GM23338 (cell line): ENCODE measurements at regions not wholly inside any gene's neighbourhood (a gene's known extent, or its start where the extent isn't known, plus 50 kb on each side); places are given as distances from the start of the nearest gene placed in this dataset.

Experiments
- ATAC-seq: fragments of 200-7000 bp; cut with Tn5 transposase; 3 replicates; pipeline ENCODE4 v1.9.1; 2020
- DNase-seq: peaks from one replicate; pipeline ENCODE4 v3.0.0-alpha.2; 2015; ENCODE audit warnings: low spot score
- H2AFZ ChIP-seq: fragments of 200-600 bp; sonication (generic); 2 replicates; pipeline ENCODE4 v1.8.0; 2016; ENCODE audit warnings: antibody characterized with exemption, mild to moderate bottlenecking, moderate library complexity
- H3F3A ChIP-seq: fragments of 200-600 bp; sonication (generic); replicated peaks from 2 replicates; pipeline ENCODE4 v1.8.0; 2017; ENCODE audit warnings: antibody characterized with exemption, mixed run types, low read depth
- H3K27ac ChIP-seq: fragments of 200-600 bp; sonication (generic); 2 replicates; pipeline ENCODE4 v1.6.1; 2016; ENCODE audit warnings: low read depth
- H3K27me3 ChIP-seq: fragments of 200-600 bp; sonication (generic); 2 replicates; pipeline ENCODE4 v1.8.0; 2016; ENCODE audit warnings: mild to moderate bottlenecking, mixed run types, moderate library complexity; ENCODE audit not compliant: insufficient read depth
- H3K36me3 ChIP-seq: fragments of 200-600 bp; sonication (generic); 2 replicates; pipeline ENCODE4 v1.8.0; 2016; ENCODE audit warnings: mild to moderate bottlenecking; ENCODE audit not compliant: insufficient read depth
- H3K4me1 ChIP-seq: fragments of 200-600 bp; sonication (generic); 2 replicates; pipeline ENCODE4 v1.8.0; 2016; ENCODE audit warnings: mild to moderate bottlenecking, moderate library complexity; ENCODE audit not compliant: insufficient read depth
- H3K4me2 ChIP-seq: fragments of 200-600 bp; sonication (generic); 2 replicates; pipeline ENCODE4 v1.7.1; 2017; ENCODE audit warnings: mixed run types
- H3K4me3 ChIP-seq: fragments of 200-600 bp; sonication (generic); 2 replicates; pipeline ENCODE4 v1.6.1; 2016; ENCODE audit warnings: mixed run types
- H3K79me2 ChIP-seq: fragments of 200-600 bp; sonication (generic); replicated peaks from 2 replicates; pipeline ENCODE4 v1.8.0; 2017; ENCODE audit warnings: mild to moderate bottlenecking; ENCODE audit not compliant: insufficient read depth
- H3K9me2 ChIP-seq: fragments of 200-600 bp; sonication (generic); 2 replicates; pipeline ENCODE4 v1.8.0; 2017; ENCODE audit not compliant: insufficient read depth
- H4K20me1 ChIP-seq: fragments of 200-600 bp; sonication (generic); replicated peaks from 2 replicates; pipeline ENCODE4 v1.8.0; 2017; ENCODE audit warnings: mild to moderate bottlenecking; ENCODE audit not compliant: insufficient read depth
- H3K27ac Mint-ChIP-seq: 2 replicates; pipeline ENCODE4 v1.8.0; 2020; ENCODE audit warnings: inconsistent platforms, mild to moderate bottlenecking, moderate library complexity, mixed read lengths
- H3K27me3 Mint-ChIP-seq: 3 replicates; pipeline ENCODE4 v1.8.0; 2022; ENCODE audit warnings: low read depth, mild to moderate bottlenecking, moderate library complexity, mixed read lengths, inconsistent platforms; ENCODE audit not compliant: insufficient read depth, poor library complexity
- H3K36me3 Mint-ChIP-seq: 3 replicates; pipeline ENCODE4 v1.8.0; 2021; ENCODE audit warnings: low read depth, mild to moderate bottlenecking, inconsistent platforms, moderate library complexity, mixed read lengths
- H3K4me1 Mint-ChIP-seq: 3 replicates; pipeline ENCODE4 v1.8.0; 2020; ENCODE audit warnings: mild to moderate bottlenecking, inconsistent platforms, mixed read lengths
- H3K4me3 Mint-ChIP-seq: 3 replicates; pipeline ENCODE4 v1.8.0; 2021; ENCODE audit warnings: moderate library complexity, mild to moderate bottlenecking, inconsistent platforms, mixed read lengths
- H3K9me3 Mint-ChIP-seq: 3 replicates; pipeline ENCODE4 v1.8.0; 2020; ENCODE audit warnings: moderate library complexity, mild to moderate bottlenecking, inconsistent platforms, mixed read lengths
- EZH2 ChIP-seq: fragments of 200-600 bp; sonication (generic); IDR thresholded peaks from one replicate; pipeline ENCODE4 v1.8.0; 2017; ENCODE audit warnings: antibody characterized with exemption, mild to moderate bottlenecking, low read depth; ENCODE audit not compliant: unreplicated experiment
- NANOG ChIP-seq: IDR thresholded peaks from 2 replicates; pipeline ENCODE4 v1.6.1; 2016; ENCODE audit warnings: antibody characterized with exemption, borderline replicate concordance
- STAT1 ChIP-seq: IDR thresholded peaks from one replicate; pipeline ENCODE4 v1.6.1; 2016; ENCODE audit warnings: antibody characterized with exemption; ENCODE audit not compliant: unreplicated experiment
- ZNF331 ChIP-seq: fragments of 250-450 bp; sonication (Bioruptor Pico); IDR thresholded peaks from 2 replicates; pipeline ENCODE4 v1.5.0; 2020; ENCODE audit warnings: low read depth, mild to moderate bottlenecking, moderate library complexity
- TF ChIP-seq, protein P1 (sequence below), 2 experiments: fragments of 200-600 bp in 1 of 2; sonication (generic) in 1 of 2; conservative IDR thresholded peaks; 2 replicates each; pipeline versions ENCODE4 v1.5.1 to v1.6.1; 2016 to 2017; ENCODE audit warnings: antibody characterized with exemption in 2 of 2, low read depth in 2 of 2, mild to moderate bottlenecking in 2 of 2, moderate library complexity in 1 of 2

- peak overlapping the region; percentile 38 for H3K4me2 ChIP-seq
- no peaks in the 10 kb centered on the region for H3K27me3 ChIP-seq
- no peak overlapping the region for H3K27ac ChIP-seq
- TF ChIP-seq NANOG: no peak
- TF ChIP-seq, protein P1, sequence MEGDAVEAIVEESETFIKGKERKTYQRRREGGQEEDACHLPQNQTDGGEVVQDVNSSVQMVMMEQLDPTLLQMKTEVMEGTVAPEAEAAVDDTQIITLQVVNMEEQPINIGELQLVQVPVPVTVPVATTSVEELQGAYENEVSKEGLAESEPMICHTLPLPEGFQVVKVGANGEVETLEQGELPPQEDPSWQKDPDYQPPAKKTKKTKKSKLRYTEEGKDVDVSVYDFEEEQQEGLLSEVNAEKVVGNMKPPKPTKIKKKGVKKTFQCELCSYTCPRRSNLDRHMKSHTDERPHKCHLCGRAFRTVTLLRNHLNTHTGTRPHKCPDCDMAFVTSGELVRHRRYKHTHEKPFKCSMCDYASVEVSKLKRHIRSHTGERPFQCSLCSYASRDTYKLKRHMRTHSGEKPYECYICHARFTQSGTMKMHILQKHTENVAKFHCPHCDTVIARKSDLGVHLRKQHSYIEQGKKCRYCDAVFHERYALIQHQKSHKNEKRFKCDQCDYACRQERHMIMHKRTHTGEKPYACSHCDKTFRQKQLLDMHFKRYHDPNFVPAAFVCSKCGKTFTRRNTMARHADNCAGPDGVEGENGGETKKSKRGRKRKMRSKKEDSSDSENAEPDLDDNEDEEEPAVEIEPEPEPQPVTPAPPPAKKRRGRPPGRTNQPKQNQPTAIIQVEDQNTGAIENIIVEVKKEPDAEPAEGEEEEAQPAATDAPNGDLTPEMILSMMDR (conservative IDR thresholded peaks at IDR 0.05; ENCODE audit: low read depth in 2 of 2): peak in 1 of 2 experiments; percentile 35; a peak in 1 of 4 replicates
- no peak overlapping the region for H3K4me3 Mint-ChIP-seq
- DNase-seq: no peak
- peaks cover 27% of the 10 kb centered on the region for H3K4me1 ChIP-seq
- 0 out of 2 replicates have a peak, but pooled peaks cover 4% of the 10 kb centered on the region for H3K9me2 ChIP-seq
- H3K4me3 ChIP-seq: no peak overlapping the region
- H4K20me1 ChIP-seq: no peaks in the 10 kb centered on the region
- no peaks in the 10 kb centered on the region for H3K9me3 Mint-ChIP-seq
- H2AFZ ChIP-seq: peak overlapping the region; percentile 95
- H3K4me1 Mint-ChIP-seq: peaks cover 30% of the 10 kb centered on the region
- ATAC-seq: peak; percentile 25
- H3K79me2 ChIP-seq: no peaks in the 10 kb centered on the region
- no peak overlapping the region; the same call in 1 of the 2 replicates for H3K27ac Mint-ChIP-seq
- no peaks in the 10 kb centered on the region for H3F3A ChIP-seq
- peaks cover 8% of the 10 kb centered on the region for H3K27me3 Mint-ChIP-seq
- no peaks in the 10 kb centered on the region; the same call in 2 of the 3 replicates for H3K36me3 Mint-ChIP-seq
- H3K36me3 ChIP-seq: no peaks in the 10 kb centered on the region; the same call in 1 of the 2 replicates
These were observed 50.8 kb upstream of the CTNNA1 start for GRCh38 chr5:138702166-138703077.

DNA sequence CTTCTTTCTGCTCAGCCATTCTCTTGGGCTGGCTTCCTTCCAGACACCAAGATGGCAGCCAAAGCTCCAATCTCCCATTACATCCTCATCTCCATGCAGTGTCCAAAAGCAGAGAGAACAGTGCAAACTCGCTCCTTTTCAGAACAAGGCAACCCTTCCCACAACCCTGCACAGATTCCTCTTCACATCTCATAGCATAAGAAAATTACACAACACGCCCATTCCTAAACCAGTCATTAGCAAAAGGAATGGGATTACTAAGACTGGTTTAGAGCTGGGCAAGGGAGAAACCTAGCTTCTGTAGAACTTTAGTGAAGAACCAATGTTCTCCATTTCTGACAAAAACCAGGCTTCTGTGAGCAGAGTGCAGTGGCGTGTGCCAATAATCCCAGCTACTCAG is 51.5 kb upstream of the CTNNA1 start:
- Histone ChIP-seq H3K27me3 (no peaks in the 10 kb centered on the region), H3K4me3 (no peak overlapping the region), H3K36me3 (no peaks in the 10 kb centered on the region; the same call in 1 of the 2 replicates), H4K20me1 (no peaks in the 10 kb centered on the region), H3K9me2 (0 out of 2 replicates have a peak, but pooled peaks cover 4% of the 10 kb centered on the region), H2AFZ (peak overlapping the region; percentile 69), H3K4me2 (no peak overlapping the region), H3F3A (no peaks in the 10 kb centered on the region), H3K27ac (no peak overlapping the region), H3K79me2 (no peaks in the 10 kb centered on the region), H3K4me1 (peaks cover 20% of the 10 kb centered on the region)
- DNase-seq: no peak
- Mint-ChIP-seq H3K4me3 (no peak overlapping the region), H3K27ac (no peak overlapping the region), H3K4me1 (peaks cover 24% of the 10 kb centered on the region), H3K9me3 (no peaks in the 10 kb centered on the region), H3K36me3 (no peaks in the 10 kb centered on the region; the same call in 2 of the 3 replicates), H3K27me3 (peaks cover 6% of the 10 kb centered on the region)
- no peak for TF ChIP-seq ZNF331
- TF ChIP-seq STAT1: no peak
- no peak for ATAC-seq

GRCh38 chr5:138700581-138701362 is 52.5 kb upstream of the CTNNA1 start:
- Histone ChIP-seq H3K27me3 (no peaks in the 10 kb centered on the region), H3K4me2 (no peak overlapping the region), H3K79me2 (no peaks in the 10 kb centered on the region), H3K27ac (no peak overlapping the region), H3K36me3 (no peaks in the 10 kb centered on the region; the same call in 1 of the 2 replicates), H2AFZ (no peak overlapping the region), H3K4me3 (no peak overlapping the region), H3K9me2 (0 out of 2 replicates have a peak, but pooled peaks cover 4% of the 10 kb centered on the region), H4K20me1 (no peaks in the 10 kb centered on the region), H3F3A (no peaks in the 10 kb centered on the region), H3K4me1 (peaks cover 17% of the 10 kb centered on the region)
- Mint-ChIP-seq H3K27ac (no peak overlapping the region; the same call in 1 of the 2 replicates), H3K9me3 (no peaks in the 10 kb centered on the region), H3K27me3 (peaks cover 6% of the 10 kb centered on the region), H3K4me1 (peaks cover 20% of the 10 kb centered on the region), H3K36me3 (no peaks in the 10 kb centered on the region; the same call in 2 of the 3 replicates), H3K4me3 (no peak overlapping the region)
- DNase-seq (no peak), ATAC-seq (no peak)
- no peak for TF ChIP-seq EZH2
- TF ChIP-seq, protein P1 (conservative IDR thresholded peaks at IDR 0.05; ENCODE audit: low read depth in 2 of 2): no peak
- TF ChIP-seq ZNF331: no peak
- no peak for TF ChIP-seq STAT1
